GM06990 (cell line): ENCODE measurements at regions not wholly inside any gene's neighbourhood (a gene's known extent, or its start where the extent isn't known, plus 50 kb on each side); places are given as distances from the start of the nearest gene placed in this dataset.

Source experiments
- DNase-seq: peaks from one replicate; pipeline ENCODE4 v3.0.0-alpha.2; 2011; ENCODE audit not compliant: insufficient read length; ENCODE audit errors: extremely low read depth
- H3K27me3 ChIP-seq: replicated peaks from 2 replicates; pipeline ENCODE4 v1.6.0; 2011; ENCODE audit warnings: low read length; ENCODE audit not compliant: control insufficient read depth, insufficient read depth
- H3K36me3 ChIP-seq: 2 replicates; pipeline ENCODE4 v1.5.1; 2011; ENCODE audit warnings: low read length; ENCODE audit not compliant: control insufficient read depth, insufficient read depth
- H3K4me3 ChIP-seq: replicated peaks from 2 replicates; pipeline ENCODE4 v1.5.1; 2011; ENCODE audit warnings: low read depth, mild to moderate bottlenecking, control low read depth, low read length
- CTCF ChIP-seq: IDR thresholded peaks from 2 replicates; pipeline ENCODE4 v1.5.1; 2011; ENCODE audit warnings: low read length, control low read depth, mild to moderate bottlenecking, inconsistent platforms; ENCODE audit not compliant: insufficient read depth, poor library complexity, severe bottlenecking

GRCh38 chr12:75599061-75599460, 87.7 kb upstream of the KRR1 start:
- Histone ChIP-seq H3K4me3 (no peak overlapping the region), H3K36me3 (no peaks in the 10 kb centered on the region), H3K27me3 (no peaks in the 10 kb centered on the region)
- DNase-seq = no peak
- no peak for TF ChIP-seq CTCF

DNA sequence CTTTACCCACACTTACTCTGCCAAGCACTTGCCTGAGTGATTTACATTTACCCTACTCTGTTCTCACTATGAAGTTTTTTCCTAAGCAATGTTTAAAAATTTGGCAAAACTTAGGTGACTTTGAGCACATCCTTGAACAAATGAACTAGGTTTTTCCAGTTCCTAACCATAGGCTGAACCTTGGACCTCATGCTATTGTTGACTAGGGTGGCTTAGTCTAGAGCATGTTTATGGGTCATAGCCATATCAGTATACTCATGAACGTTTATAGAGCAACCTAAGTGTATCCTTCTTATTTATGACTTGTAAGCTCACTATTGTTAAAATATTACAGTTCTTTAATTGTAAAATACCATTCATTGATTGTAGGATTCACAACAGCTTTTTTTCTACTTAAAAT, 85.0 kb upstream of the KRR1 start:
- Histone ChIP-seq H3K27me3 (no peaks in the 10 kb centered on the region), H3K36me3 (no peaks in the 10 kb centered on the region), H3K4me3 (no peak overlapping the region)
- no peak for TF ChIP-seq CTCF
- no peak for DNase-seq

DNA sequence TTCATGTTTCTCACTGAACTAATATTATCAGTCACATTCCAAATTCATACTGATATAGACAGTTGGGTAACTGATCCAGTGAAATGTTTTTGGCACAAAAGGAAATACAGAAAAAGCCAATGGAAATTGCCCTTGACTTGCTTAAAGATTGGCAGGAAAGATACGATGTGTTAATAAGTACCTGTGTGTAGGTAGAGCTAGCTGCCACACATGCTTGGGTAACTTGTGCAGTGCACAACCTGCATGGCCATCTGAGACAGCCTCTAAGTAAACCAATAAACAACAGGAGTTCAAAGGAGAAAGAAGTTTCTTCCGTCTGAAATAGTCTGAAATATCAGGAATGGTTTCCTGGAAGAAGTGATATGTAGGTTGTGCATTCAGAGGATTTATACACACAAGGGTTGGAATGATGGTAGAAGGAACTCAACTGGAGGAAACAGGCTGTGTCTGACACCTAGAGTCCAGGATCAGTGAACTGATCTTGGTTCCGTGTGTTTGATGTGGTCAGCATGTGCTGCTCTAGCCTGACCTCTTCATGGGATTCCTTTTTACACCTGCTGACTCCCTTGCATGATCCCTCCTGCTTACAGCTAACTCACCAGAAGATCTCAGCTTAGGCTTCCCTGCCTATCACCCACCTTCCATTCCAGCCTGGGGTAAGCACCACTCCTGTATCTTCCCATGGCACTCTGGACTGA, 81.4 kb upstream of the KRR1 start:
- no peaks in the 10 kb centered on the region for H3K27me3 ChIP-seq
- TF ChIP-seq CTCF = no peak
- H3K4me3 ChIP-seq = no peak overlapping the region
- no peak for DNase-seq
- no peaks in the 10 kb centered on the region for H3K36me3 ChIP-seq

GRCh38 chr12:75592086-75592485, 80.7 kb upstream of the KRR1 start:
- no peak for TF ChIP-seq CTCF
- DNase-seq = no peak
- Histone ChIP-seq H3K27me3 (no peaks in the 10 kb centered on the region), H3K4me3 (no peak overlapping the region), H3K36me3 (no peaks in the 10 kb centered on the region)

DNA sequence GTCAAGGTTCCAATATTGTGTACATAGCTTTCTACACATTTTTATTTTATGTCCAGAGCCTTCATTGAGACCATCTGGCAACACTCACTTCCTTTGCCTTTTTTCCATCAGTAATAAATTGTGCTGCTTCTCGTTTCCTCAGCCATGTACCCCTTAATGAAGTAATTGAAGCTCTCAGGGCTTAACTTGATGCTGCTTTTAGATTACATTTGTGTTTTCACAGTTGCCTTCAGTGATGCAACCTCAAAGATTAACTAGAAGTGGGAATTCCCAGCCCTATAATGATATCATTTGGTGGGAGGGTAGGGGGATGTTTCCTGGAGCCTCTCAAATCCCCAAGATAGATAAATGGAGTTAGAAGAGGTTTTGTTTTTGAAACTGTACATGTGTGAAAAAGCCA, 80.2 kb upstream of the KRR1 start:
- Histone ChIP-seq H3K27me3 (no peaks in the 10 kb centered on the region), H3K36me3 (no peaks in the 10 kb centered on the region), H3K4me3 (no peak overlapping the region)
- DNase-seq = no peak
- TF ChIP-seq CTCF = no peak

DNA sequence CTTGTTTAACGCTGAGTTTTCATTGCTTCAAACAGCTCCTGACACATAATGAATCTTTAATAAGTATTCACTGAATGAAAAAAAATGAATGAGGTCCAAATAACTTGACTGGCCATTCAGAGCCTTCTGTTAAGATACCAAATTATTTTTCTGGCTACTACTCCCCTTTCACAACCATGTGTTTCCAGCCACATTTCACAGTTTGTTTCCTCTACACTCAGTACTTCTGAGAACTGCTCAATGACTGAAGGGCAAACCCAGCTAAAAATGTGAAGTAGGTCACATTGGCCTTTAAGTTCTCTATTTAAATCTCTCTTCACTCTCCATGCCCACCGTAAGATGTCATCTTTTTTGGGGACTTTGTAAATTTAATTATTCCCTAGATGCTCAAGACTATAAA, 78.4 kb upstream of the KRR1 start:
- H3K36me3 ChIP-seq = no peaks in the 10 kb centered on the region
- H3K27me3 ChIP-seq = no peaks in the 10 kb centered on the region
- DNase-seq = no peak
- TF ChIP-seq CTCF = no peak
- H3K4me3 ChIP-seq = no peak overlapping the region
